Mucosa of rectum (tissue), 2 donors: ENCODE measurements at regions not wholly inside any gene's neighbourhood (a gene's known extent, or its start where the extent isn't known, plus 50 kb on each side); places are given as distances from the start of the nearest gene placed in this dataset.
"Not testable (repeated sequence)": the region's sequence is repeated elsewhere in the genome, so short reads cannot be mapped to it uniquely, and the experiment has no call there.

ENCODE experiments used
- H3K27ac ChIP-seq, 2 donors: one replicate each; pipeline ENCODE4 v1.7.0; 2013; ENCODE audit warnings: inconsistent platforms in 2 of 2, low read depth in 2 of 2, low read length in 2 of 2
- H3K27me3 ChIP-seq, 2 donors: one replicate each; pipeline ENCODE4 v1.7.0; 2013; ENCODE audit warnings: low read length in 2 of 2; ENCODE audit not compliant: control insufficient read depth in 2 of 2, insufficient read depth in 2 of 2
- H3K36me3 ChIP-seq, 2 donors: one replicate each; pipeline ENCODE4 v1.7.0; 2013; ENCODE audit warnings: low read length in 2 of 2; ENCODE audit not compliant: control insufficient read depth in 2 of 2, insufficient read depth in 2 of 2
- H3K4me1 ChIP-seq, 2 donors: one replicate each; pipeline ENCODE4 v1.7.0; 2013; ENCODE audit warnings: low read length in 2 of 2, mild to moderate bottlenecking in 1 of 2; ENCODE audit not compliant: control insufficient read depth in 2 of 2, insufficient read depth in 2 of 2
- H3K4me3 ChIP-seq, 2 donors: one replicate each; pipeline ENCODE4 v1.7.0; 2013; ENCODE audit warnings: low read length in 2 of 2
- H3K9ac ChIP-seq, 2 donors: one replicate each; pipeline ENCODE4 v1.7.0; 2013; ENCODE audit warnings: low read length in 2 of 2, low read depth in 1 of 2, mild to moderate bottlenecking in 1 of 2
- H3K9me3 ChIP-seq, 2 donors: one replicate each; pipeline ENCODE4 v1.7.0; 2013; ENCODE audit warnings: low read length in 2 of 2; ENCODE audit not compliant: control insufficient read depth in 2 of 2
- donor health status: healthy.
- donor health status: Normal muscosa, but diverticular disease.

GRCh38 chr15:31207861-31208260 lies 106.3 kb upstream of the TRPM1 start:
- H3K36me3 ChIP-seq, H3K4me3 ChIP-seq, H3K27me3 ChIP-seq, H3K27ac ChIP-seq, H3K9me3 ChIP-seq, H3K4me1 ChIP-seq, H3K9ac ChIP-seq: not testable (repeated sequence)

DNA sequence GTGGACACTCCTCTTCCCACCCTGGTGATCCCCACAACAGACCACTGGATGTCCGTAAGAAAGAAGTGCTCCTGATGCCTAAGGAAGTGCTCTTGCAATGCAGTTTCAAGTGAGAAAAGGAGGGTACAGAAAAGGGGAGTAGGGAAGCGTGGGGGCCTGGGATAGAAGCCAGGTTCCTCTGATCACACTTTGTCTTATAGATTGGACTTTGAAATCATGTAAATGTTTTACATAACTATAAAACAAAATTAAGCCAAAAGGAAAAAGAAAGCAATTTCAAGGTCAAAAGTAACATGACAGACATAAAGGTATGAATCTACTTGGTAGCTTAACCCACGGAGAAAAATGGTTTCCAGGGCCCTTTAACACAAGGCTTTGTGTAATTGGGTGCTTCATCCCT lies 107.3 kb upstream of the TRPM1 start:
- no peaks in the 10 kb centered on the region for H3K9me3 ChIP-seq
- H3K4me1 ChIP-seq = peaks cover 2 to 4% of the 10 kb centered on the region in 2 donors
- no peak overlapping the region for H3K4me3 ChIP-seq
- no peaks in the 10 kb centered on the region for H3K36me3 ChIP-seq
- no peaks in the 10 kb centered on the region for H3K27me3 ChIP-seq
- peak overlapping the region; percentile 44 to 54 for H3K27ac ChIP-seq
- H3K9ac ChIP-seq = no peak overlapping the region

DNA sequence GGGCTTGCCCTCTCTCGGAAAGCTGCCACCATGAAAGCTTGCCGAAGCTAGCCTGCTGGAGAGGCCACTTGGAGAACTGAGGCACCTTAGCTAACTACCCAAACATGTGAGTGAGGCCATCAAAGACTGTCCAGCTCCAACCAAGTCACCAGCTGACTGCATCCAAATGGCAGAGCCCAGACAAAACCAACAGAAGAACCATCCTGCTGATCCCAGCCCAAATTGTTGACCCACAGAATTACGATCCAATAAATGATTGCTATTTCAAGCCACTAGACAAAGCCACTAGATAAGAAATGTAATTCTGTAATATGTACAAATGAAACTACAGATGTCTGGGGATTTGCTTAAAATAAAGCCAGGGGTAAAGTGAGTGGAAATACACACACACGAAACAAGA lies 109.8 kb upstream of the TRPM1 start:
- Histone ChIP-seq H3K27ac (no peak overlapping the region), H3K4me1 (peaks cover 13 to 15% of the 10 kb centered on the region in 2 donors), H3K9me3 (no peaks in the 10 kb centered on the region), H3K36me3 (no peaks in the 10 kb centered on the region), H3K4me3 (no peak overlapping the region), H3K27me3 (no peaks in the 10 kb centered on the region), H3K9ac (no peak overlapping the region)

- Histone ChIP-seq H3K4me3 (no peak overlapping the region), H3K9me3 (no peaks in the 10 kb centered on the region), H3K27ac (no peak overlapping the region), H3K27me3 (no peaks in the 10 kb centered on the region), H3K9ac (no peak overlapping the region), H3K36me3 (no peaks in the 10 kb centered on the region), H3K4me1 (peaks cover 20 to 24% of the 10 kb centered on the region in 2 donors)
Observed at GRCh38 chr15:31212326-31213080, 111.0 kb upstream of the TRPM1 start.

DNA sequence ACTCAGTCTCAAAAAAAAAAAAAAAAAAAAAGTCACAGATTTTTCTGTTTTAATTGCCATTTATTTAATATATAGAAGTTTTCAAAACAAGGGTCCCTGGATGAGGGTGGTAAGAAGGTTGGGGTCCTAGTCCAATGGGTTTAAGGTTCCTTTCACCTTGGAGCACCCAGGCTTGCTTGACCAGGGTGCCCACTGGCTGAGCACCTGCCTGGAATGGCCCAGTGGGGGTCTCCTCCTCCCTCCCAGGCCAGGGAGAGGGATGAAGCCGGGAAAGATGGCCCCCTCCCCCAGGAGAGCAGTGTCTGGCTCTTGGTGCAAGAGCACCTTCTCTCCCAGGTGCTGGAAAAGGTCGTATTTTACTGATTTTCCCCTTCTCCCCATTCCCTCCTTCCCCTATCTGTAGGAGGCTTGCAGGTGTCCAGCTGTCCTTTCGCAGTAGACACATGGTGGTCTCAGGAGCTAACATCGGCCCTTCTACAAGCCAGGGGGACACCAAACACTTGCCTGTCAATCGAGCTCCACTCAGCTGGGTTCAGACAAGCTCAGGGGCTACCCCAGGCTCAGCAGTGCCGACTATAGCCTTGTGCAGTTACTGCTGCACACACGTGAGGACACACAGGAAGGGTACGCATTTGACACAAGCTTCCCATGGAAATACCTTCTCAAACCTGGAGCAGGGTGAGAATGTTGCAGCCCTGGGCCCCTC lies 112.3 kb upstream of the KLF13 start:
- H3K4me3 ChIP-seq = no peak overlapping the region
- H3K27ac ChIP-seq = peak overlapping the region; percentile 98
- H3K9me3 ChIP-seq = no peaks in the 10 kb centered on the region
- H3K9ac ChIP-seq = peak overlapping the region in 1 of 2 donors; percentile 91
- no peaks in the 10 kb centered on the region for H3K36me3 ChIP-seq
- H3K4me1 ChIP-seq = peaks cover 20 to 23% of the 10 kb centered on the region in 2 donors
- H3K27me3 ChIP-seq = no peaks in the 10 kb centered on the region

- Histone ChIP-seq H3K9ac (peak overlapping the region; percentile 54 to 91), H3K27me3 (no peaks in the 10 kb centered on the region), H3K9me3 (no peaks in the 10 kb centered on the region), H3K36me3 (no peaks in the 10 kb centered on the region), H3K27ac (peak overlapping the region; percentile 98), H3K4me3 (peak overlapping the region; percentile 6 to 20), H3K4me1 (peaks cover 20 to 23% of the 10 kb centered on the region in 2 donors)
Observed at GRCh38 chr15:31214864-31215489, 111.7 kb upstream of the KLF13 start.

- peaks cover 20 to 23% of the 10 kb centered on the region in 2 donors for H3K4me1 ChIP-seq
- H3K4me3 ChIP-seq = peak overlapping the region; percentile 37 to 68
- peak overlapping the region; percentile 98 for H3K27ac ChIP-seq
- H3K9me3 ChIP-seq = no peaks in the 10 kb centered on the region
- peak overlapping the region; percentile 54 to 91 for H3K9ac ChIP-seq
- no peaks in the 10 kb centered on the region for H3K27me3 ChIP-seq
- no peaks in the 10 kb centered on the region for H3K36me3 ChIP-seq
Observed at GRCh38 chr15:31215490-31216214, 111.0 kb upstream of the KLF13 start.

- H3K27me3 ChIP-seq = no peaks in the 10 kb centered on the region
- H3K9me3 ChIP-seq = no peaks in the 10 kb centered on the region
- peak overlapping the region; percentile 53 to 71 for H3K4me3 ChIP-seq
- H3K9ac ChIP-seq = peak overlapping the region; percentile 86 to 92
- H3K4me1 ChIP-seq = peaks cover 20 to 23% of the 10 kb centered on the region in 2 donors
- H3K36me3 ChIP-seq = no peaks in the 10 kb centered on the region
- H3K27ac ChIP-seq = peak overlapping the region; percentile 98
Observed at GRCh38 chr15:31216215-31216911, 110.3 kb upstream of the KLF13 start.

DNA sequence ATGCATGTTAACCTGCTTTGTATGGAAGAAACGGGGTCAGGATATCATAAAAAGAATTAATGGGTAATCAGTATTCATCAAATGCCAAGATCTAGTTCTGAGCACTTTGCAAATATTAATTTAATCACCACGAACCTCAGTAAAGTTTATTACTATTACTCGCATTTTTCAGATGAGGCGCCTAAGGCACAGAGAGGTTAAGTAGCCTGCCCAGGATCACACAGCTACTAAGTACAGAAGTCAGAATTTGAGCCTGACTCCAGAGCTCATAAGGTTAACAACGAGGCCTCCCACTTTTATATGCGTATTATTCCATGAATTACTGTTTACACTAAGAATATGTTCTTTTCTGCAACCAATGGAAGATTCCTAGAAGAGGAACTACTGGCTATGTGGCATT lies 109.6 kb upstream of the KLF13 start:
- Histone ChIP-seq H3K36me3 (no peaks in the 10 kb centered on the region), H3K27me3 (no peaks in the 10 kb centered on the region), H3K9me3 (no peaks in the 10 kb centered on the region), H3K27ac (peak overlapping the region; percentile 98), H3K4me1 (peaks cover 20 to 23% of the 10 kb centered on the region in 2 donors), H3K4me3 (peak overlapping the region; percentile 53 to 71), H3K9ac (peak overlapping the region; percentile 86 to 92)
